GM19240 (cell line): ENCODE measurements at regions not wholly inside any gene's neighbourhood (a gene's known extent, or its start where the extent isn't known, plus 50 kb on each side); places are given as distances from the start of the nearest gene placed in this dataset.

Experiments
- DNase-seq: peaks from one replicate; pipeline ENCODE4 v3.0.0; 2011; ENCODE audit warnings: low spot score; ENCODE audit not compliant: insufficient read length

DNA sequence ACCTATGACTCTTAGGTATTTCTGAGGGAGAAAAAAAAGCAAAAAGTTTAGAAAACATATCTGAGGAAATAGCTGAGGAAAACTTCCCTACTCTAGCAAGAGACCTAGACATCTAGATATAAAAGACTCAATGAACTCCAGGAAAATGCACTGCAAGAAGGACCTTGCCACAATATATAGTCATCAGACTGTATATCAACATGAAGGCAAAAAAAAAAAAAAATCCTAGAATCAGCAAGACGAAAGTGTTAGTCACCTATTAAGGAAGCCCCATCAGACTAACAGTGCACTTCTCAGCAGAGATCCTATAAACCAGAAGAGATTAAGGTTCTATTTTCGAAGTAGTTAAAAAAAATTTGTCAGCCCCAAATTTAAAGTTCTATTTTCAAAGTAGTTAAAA, 166.2 kb downstream of the TMEM38B start:
- DNase-seq = no peak

DNA sequence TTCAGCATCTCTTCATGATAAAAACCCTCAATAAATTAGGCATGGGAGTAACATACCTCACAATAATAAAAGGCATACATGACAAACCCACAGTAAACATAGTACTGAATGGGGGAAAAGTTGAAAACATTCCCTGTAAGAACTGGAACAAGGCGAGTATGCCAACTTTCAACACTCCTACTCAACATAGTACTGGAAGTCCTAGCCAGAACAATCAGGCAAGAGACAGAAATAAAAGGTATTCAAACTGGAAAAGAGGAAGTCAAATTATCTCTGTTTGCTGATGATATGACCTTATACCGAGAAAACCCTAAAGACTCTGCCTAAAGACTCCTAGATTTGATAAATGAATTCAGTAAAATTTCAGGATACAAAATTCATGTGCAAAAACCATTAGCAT, 167.6 kb downstream of the TMEM38B start:
- DNase-seq = no peak

DNA sequence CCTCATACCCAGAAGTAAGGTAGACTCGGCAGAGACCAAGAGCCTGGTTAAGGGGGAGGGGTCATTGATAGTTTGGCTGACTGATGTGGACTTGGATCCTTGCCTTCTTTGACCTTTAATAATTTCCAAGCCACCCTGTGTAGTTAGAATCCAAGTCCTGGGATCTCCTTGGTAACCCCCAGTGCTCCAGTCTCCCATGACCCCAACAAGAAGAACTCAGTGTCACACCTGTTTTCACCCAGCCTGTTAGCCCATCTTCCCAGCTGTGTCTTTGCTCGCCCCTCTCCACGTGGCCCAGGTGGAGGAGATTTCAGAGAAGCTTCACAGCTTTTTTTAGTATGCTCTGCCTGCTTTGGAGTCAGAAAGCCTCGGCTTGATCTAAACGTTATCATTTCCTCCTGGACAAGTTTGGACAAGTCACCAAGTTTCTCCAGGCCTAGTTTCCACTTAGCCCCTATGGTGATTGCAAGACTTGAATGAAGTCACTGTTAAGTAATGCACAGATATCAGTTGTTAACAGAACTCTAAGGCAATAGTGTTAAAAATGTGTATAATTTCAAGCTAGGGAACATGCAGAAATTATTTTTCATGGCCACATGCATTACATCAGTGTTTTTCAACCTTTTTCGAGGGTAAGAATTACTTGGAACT, 170.0 kb downstream of the TMEM38B start:
- DNase-seq = no peak

DNA sequence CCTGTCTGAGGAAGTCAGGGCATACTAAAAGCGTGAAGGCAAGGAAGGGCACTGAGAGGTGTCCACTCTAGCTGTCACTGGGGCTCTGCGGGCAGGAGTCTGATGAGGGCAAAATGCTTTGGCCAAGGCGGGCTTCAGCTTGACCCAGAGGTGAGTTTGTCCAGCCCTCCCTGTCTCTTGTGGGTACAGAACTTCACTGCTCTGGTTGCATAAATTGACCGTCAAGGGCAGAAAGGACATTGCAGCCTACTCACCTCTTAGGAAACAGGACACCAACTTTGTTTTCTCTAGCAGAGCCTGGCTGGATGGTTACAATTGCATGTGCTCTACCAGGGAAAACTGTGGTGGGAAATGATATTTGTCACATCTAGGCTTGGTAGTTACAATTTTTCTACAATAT, 170.9 kb downstream of the TMEM38B start:
- DNase-seq = no peak

DNA sequence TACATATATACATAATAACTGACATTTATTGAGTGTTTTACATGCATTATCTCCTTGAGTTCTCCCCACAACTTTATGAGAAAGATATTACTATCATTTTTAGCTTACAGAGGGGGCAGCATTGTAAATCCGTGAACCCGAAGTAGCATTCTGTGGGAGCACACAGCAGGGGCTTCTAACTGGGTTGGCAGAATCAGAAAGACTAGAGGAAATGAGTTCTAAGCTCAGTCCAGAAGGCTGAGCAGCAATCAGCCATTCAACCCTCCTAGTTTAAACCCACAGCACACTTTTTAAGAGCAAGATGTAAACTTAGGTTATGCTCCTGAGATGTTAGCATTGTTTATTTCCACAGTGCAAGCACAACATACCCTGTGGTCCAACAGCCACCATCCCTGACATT, 177.2 kb downstream of the TMEM38B start:
- DNase-seq = no peak

DNA sequence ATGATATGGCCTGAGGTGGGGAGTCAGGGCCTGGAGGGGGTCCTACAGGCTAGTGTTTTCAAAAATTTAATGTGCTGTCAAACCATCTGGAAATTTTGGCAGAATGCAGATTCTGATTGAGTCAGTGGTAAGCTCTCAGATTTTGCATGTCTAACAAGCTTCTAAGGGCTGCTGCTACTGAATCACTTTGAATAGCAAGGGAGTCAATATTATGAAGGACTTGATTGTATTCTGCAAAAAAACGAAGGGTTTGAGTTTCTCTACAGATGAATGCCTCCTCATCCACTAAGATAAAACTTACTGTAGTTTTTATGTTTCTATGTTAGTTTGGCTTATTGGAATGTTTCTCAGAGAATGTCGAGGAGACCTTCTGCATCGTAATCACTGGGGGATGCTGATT, 179.5 kb downstream of the TMEM38B start:
- DNase-seq = no peak

DNA sequence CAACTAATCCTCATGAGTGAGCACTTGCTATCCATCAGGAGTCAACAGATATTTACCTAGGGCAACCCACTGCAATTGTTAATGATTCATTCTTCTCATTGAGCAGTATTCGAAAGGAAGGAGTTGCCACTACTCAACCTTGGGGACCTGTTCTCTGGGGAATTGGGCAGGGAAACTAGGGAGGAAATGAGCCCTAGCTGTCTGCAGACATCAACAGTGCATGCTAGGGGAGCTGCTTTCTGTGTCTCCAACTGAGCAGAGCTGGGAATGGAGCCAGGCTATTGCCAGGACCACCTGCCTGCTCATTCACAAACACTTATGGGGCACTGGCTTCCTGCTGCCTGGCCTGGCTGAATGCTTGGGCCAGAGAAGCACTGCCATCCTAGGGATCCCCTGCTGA, 183.4 kb downstream of the TMEM38B start:
- DNase-seq = no peak

DNA sequence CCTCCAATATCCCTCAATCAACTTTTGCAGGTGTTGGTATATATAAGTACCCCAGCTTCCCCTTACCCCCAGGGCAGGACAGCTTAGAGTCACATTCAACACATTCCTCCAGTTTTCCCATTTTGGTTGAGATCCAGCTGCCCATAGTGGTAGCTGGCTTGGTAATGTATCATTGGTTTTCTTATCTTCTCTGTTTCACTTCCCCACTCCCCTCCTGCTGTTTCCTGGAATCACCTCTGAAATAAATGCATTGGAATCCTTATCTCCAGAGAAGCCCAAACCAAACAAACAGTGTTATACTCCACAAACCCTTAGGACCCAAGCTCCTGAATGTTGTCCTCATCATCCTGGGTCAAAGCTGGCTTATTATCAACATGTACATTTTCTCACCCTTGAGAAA, 184.8 kb downstream of the TMEM38B start:
- no peak for DNase-seq

DNA sequence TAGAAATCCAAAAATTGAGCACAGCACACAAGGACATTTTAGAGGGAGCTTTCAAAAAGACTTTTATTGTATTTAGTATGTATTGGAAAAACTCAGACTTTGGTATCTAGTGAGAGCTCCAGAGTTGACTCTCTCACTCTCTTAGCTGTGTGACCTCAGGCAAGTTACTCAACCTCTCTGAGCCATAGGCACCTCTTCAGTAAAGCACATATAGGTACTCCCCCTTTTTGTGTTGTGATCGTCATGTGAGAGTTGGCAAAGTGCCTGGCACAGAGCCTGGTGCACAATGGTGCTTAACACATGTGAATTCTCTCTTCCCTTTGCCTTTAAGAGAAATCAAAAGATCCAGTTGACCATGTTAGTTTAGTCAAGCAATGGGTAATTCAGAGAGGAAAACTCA, 186.2 kb downstream of the TMEM38B start:
- DNase-seq = no peak

DNA sequence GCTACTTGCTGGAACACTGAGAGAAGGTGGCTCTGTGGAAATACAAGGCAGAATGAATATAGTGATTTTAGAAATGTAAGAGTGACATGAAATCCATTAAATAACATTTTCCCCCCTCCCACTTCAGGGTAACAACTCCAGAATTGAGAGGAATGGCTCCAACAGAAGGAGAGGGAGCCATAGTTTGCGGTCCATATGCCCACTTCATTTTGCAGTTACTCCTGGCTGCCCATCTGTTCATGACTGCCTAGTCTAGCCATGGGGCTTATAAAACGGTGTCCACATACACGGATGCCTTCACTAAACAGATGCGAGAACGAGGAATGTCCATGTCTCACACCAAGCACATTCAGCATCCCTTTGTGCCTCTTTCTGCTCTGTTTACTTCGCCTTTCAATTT, 186.7 kb downstream of the TMEM38B start:
- DNase-seq = no peak

DNA sequence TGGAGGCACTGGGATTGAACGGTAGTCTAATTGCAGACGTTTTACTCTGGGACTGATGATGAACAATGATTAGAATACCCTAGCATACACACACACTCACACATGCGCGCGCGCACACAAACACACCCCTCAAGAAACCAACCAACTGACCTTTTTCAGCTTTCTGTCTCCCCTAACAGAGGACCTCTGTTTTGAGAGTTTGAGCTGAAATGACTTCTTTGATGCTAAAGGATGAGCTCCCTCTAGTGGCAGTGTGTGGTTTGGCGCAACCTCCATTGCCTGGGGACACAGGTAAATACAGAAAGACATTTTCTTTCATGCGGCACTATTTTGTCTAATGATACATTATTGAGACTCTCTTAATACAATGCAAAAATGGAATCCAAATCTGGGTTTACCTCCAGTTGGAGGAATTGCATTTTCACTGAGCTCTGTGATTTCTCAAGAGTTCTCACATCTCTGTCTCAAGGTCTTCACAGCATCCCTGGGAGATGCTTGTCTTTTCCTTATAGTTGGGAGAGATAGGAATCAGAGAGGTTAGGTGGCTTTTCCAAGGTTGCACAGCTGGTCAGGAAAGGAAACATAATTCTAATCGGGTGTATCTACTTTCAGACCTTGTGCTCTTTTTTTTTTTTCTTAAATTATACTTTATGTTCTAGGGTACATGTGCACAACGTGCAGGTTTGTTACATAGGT, 187.5 kb downstream of the TMEM38B start:
- DNase-seq = peak; percentile 20

DNA sequence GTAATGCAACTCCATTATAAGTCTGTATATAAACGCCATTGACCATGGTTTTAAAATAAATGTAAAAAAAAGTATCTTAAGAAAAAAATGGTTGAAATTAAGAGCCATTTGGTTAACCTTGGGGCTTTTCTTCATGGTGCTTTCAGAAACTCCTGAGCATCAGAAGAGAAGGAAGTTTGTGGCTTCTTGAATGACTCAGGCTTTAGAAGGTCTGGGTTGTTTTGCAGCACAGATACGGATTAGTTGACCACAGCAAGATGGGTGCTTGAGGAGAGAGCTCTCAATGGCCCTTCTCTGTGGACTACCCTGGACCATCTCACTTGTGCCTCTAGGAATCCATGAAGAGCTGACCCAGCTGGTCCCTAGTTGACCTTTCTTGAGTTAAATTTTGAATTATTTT, 189.5 kb downstream of the TMEM38B start:
- peak; percentile 6 for DNase-seq

DNA sequence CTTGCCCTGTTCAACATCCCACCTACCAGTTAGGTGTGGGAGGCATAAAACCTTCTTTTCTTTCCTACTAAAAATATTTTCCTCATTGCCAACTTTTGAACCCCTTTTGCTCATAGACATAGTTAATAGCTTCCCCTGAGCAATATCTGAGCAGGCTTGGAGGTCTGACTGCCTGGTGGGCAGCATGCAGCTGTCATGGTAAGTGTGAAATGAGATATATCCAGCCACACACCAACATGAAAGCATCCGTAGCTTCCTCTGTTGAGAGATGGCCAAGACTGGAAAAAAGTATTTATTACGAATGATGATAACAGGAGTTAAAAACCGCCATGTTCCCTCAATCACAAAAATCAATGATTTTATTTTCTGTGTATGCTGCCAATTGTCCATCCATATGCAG, 190.1 kb downstream of the TMEM38B start:
- DNase-seq = no peak

DNA sequence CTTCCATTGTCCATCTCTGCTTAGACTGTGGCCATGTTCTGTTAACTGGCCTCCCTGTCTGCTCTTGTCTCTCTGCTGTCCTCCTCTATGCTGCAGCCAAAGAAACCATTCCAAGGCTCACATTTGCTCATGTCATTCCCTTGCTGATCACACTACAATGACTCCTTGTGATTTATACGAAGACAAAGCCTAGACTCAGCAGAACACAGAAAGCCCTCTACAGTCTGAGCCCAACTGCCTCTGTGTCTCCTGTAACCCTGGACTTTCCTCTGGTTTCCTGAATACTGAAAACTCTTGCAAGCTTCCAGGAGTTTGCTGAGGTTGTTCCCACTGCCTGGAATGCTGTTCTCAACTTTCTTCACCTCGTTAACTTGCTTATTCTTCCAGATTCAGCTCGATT, 191.8 kb downstream of the TMEM38B start:
- no peak for DNase-seq

DNA sequence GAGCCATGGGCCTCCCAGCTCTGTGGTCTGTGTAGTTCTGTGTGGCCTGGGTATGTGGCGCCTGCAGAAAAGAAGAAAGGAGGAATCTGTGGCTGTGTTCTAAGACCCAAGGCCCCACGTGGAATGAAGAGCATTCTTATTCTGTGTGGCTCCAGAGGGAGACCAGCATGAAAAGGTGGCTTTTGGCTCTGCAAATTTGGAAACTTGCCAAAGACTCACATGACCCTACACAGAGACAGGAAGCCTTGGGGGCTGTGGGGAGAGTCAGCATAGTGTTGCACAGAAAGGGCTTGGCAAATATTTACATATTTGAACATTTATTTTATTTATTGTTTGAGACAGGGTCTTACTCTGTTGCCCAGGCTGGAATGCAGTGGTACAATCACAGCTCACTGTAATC, 193.3 kb downstream of the TMEM38B start:
- DNase-seq = no peak

DNA sequence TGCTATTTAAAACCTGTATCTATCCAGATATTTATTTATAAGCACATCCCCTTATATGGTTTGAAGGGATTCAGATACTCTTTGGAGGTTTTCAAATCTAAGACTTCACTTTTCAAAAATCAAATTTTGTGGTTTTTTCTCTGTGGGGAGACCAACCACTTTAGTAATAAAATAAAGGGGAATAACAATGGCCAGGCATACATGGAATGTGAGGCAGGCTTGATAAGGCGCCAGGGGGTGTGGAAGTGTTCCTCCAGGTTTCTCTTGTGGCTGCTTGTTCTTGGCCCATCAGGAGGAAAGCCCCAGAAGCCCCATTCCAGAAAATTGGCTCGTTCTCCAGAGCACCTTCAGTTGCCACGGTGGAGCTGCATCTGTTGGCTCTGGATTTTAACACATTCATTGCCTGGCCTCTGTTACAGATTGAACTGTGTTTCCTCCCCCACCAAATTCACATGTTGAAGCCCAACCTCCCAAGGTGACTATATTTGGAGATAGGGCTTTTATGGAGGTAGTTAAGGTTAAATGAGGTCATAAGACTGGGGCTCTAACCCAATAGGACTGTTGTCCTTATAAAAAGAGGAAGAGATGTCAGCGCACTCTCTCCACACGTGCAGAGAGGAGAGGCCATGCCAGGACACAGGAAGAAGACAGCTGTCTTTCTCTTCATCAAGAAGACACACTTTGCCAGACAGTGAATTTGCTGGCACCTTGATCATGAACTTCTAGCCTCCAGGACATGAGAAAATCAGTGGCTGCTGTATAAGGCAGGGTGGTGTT, 195.9 kb downstream of the TMEM38B start:
- DNase-seq = no peak

DNA sequence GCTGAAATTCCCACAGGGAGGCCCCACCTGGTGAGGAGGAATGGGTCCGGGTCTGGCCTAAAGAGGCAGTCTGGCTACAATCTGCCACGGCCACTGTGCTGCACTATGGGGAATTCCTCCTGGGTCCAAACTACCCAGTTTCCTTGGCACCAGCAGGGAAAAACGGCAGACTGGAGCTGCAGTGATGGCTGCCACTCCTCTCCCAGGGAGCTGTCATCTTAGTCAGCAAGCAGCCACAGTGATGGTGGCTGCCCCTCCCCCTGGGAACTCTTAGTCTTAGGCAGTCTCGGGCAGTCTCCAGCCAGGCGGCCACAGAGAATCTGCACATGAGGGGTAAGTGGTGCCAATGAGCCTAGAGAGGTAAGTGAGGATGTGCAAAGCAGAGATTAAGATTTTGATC, 205.8 kb downstream of the TMEM38B start:
- no peak for DNase-seq

DNA sequence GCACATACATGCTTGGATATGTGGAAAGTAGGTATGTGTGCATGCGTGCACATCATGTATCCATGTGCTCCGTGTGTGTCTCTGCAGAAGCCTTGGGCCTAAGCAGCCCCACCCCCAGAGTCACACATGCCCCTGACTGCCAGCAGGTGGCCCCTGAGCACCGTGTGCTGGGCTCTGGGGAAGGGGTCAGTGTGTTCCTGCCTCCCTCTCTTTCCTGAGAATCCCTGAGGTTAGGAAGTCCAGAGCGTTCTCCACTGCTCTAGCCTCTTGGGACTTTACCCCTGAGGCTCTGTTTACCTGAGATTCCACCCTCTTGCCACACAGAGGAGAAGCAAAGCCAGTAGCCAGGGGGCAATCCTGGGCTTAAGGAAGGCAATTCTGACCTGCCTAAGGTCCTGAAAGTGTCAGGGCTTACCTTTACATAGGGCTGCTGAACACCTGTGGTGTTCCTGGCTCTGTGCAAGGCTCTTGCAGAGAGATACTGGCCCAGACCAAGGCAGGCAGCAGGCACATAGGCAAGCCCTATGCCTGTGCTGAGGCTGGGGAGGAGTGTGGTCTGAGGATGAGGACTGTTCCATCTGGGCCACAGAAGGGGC, 207.3 kb downstream of the TMEM38B start:
- peak; percentile 9 for DNase-seq

DNA sequence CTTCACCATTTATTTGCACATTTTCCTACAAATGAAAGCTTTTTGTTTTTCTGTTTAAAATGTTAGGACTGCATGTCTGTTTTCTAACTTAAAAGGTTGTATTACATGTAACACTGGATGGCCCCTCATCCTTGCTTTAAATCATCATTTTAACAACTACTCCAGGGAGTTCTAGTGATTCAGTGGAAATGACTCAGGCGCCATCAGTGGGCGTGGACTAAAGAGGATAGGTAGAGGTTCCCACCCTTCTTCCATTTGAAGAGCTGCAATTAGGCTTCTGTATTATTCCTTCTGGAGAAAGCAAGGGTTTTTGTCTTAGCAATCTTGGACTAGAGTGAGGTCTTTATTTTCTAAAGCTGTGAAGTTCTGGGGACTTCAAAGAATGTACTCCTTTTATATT, 213.7 kb downstream of the TMEM38B start:
- no peak for DNase-seq

DNA sequence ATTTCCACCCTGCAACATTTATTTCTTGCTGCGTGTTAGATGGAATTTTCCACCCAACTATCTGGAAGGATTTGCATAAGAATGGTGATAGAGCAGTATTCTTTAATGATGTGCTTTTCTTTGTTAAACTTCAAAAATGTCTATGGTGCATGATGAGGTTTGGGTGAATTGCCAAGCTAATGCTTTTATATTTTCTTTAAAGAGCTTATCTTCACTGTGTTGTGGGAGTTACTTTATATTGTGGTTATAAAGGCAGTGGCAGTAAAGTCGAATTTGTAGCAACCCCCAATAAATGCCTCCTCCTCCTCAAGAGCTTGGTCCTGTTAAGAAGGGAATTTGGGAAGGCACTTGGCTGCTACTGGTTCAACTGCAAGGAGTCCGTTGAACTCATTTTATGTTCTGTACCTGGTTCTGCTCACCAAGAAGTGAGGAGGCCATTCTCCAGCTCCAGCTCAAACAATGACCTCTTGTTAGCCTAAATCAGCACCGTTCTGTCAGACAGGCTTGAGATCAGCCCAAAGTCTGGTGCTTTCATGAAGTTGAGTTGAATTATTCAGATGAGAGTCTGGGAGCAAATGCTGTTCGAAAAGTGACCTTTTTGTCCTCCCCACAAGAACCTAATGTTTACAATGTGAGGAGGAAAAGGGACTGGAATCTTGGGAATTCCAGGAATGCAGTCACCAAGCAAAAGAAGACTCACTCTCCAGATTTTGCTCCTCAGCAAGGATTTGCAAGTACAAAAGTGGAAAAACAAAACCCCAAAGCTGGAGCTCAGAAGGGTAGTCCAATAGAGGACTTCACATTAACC, 217.0 kb downstream of the TMEM38B start:
- no peak for DNase-seq

DNA sequence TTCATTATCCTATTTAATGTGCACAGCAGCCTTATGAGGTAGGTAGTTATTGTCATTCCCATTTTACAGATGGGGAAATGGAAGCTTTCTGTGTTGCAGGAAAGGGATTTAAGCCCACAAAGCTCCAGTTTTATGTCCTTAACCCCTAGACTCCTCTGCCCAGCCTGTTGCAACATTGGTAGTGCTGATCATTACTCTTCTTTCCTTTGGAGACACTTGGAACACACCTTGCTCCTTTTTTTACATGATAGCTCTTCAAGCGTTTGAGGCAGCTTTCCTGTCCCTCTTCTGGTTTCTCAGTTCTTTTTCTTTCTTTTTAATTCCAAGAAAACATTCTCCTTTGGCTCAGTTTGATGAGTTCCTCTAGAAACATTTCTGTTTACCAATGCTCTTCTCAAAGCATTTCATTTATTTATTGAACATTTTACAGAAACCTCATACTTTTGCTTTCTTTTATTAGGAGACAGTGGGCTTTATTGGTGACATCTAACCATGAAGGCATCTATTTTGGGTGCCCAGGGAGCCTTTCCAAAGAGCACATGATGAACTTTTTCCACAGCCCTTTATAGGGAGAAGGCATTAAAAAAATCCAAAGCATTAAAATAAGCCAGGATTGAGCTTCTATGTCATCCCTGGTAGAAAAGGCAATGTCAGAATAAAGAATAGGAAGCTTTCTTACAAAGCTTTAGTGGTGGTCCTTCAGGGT, 218.0 kb downstream of the TMEM38B start:
- DNase-seq = no peak
